ENCODE measurements at regions not wholly inside any gene's neighbourhood (a gene's known extent, or its start where the extent isn't known, plus 50 kb on each side); places are given as distances from the start of the nearest gene placed in this dataset.
A peak's percentile ranks its signal among the peaks of the same experiment; 100 is the strongest.

DNA sequence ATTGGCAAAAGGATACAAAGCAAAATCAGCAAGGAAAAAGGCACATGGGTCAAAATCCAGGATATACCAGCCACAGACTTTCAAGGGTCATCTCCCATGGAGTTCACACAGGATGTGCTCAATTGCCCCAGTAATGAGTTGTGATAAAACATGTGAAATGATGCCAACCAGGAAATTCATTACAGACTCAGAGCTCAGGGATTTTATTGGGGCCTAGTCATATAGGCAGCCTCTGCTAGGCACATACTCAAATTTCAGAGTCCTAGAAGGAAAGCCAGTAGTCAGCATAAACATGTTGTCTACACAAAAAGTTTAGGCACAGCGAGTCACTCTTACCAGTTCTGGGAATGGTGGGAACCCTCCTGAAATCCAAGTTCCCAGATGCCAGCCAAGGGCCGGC is 64.4 kb upstream of the OSBPL8 start:
- peak; percentile 50; the same call in 2 of the 3 replicates for ATAC-seq
- TF ChIP-seq TOX (CRISPR knock-in tag; IDR thresholded peaks at IDR 0.05; ENCODE audit: borderline replicate concordance) (no peak), TCF4 (CRISPR knock-in tag; IDR thresholded peaks at IDR 0.05; ENCODE audit: borderline replicate concordance) (no peak), CSRNP3 (CRISPR knock-in tag; IDR thresholded peaks at IDR 0.05) (no peak), POU6F1 (CRISPR knock-in tag; IDR thresholded peaks at IDR 0.05; ENCODE audit: borderline replicate concordance, low read depth) (no peak), ZFP3 (CRISPR knock-in tag; IDR thresholded peaks at IDR 0.05) (no peak), ARNTL (CRISPR knock-in tag; IDR thresholded peaks at IDR 0.05; ENCODE audit: borderline replicate concordance, low read depth) (no peak), ZNF8 (CRISPR knock-in tag; IDR thresholded peaks at IDR 0.05) (no peak), CSDC2 (CRISPR knock-in tag; IDR thresholded peaks at IDR 0.05) (no peak), SNAI2 (CRISPR knock-in tag; IDR thresholded peaks at IDR 0.05) (no peak), RARB (CRISPR knock-in tag; IDR thresholded peaks at IDR 0.05) (no peak), ZNF70 (CRISPR knock-in tag; IDR thresholded peaks at IDR 0.05) (no peak), GLIS3 (CRISPR knock-in tag; IDR thresholded peaks at IDR 0.05) (no peak), BACH2 (CRISPR knock-in tag; IDR thresholded peaks at IDR 0.05; ENCODE audit: borderline replicate concordance) (no peak)
- TF ChIP-seq, protein P1, sequence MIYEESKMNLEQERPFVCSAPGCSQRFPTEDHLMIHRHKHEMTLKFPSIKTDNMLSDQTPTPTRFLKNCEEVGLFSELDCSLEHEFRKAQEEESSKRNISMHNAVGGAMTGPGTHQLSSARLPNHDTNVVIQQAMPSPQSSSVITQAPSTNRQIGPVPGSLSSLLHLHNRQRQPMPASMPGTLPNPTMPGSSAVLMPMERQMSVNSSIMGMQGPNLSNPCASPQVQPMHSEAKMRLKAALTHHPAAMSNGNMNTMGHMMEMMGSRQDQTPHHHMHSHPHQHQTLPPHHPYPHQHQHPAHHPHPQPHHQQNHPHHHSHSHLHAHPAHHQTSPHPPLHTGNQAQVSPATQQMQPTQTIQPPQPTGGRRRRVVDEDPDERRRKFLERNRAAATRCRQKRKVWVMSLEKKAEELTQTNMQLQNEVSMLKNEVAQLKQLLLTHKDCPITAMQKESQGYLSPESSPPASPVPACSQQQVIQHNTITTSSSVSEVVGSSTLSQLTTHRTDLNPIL (CRISPR knock-in tag; IDR thresholded peaks at IDR 0.05; ENCODE audit: low read depth) = no peak
- TF ChIP-seq, protein P2, sequence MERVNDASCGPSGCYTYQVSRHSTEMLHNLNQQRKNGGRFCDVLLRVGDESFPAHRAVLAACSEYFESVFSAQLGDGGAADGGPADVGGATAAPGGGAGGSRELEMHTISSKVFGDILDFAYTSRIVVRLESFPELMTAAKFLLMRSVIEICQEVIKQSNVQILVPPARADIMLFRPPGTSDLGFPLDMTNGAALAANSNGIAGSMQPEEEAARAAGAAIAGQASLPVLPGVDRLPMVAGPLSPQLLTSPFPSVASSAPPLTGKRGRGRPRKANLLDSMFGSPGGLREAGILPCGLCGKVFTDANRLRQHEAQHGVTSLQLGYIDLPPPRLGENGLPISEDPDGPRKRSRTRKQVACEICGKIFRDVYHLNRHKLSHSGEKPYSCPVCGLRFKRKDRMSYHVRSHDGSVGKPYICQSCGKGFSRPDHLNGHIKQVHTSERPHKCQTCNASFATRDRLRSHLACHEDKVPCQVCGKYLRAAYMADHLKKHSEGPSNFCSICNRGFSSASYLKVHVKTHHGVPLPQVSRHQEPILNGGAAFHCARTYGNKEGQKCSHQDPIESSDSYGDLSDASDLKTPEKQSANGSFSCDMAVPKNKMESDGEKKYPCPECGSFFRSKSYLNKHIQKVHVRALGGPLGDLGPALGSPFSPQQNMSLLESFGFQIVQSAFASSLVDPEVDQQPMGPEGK (CRISPR knock-in tag; IDR thresholded peaks at IDR 0.05; ENCODE audit: borderline replicate concordance) = no peak

- no peak for TF ChIP-seq OSR1 (CRISPR knock-in tag; IDR thresholded peaks at IDR 0.05)
- no peak for TF ChIP-seq ESRRG (CRISPR knock-in tag; IDR thresholded peaks at IDR 0.05)
- TF ChIP-seq ARNTL (CRISPR knock-in tag; IDR thresholded peaks at IDR 0.05; ENCODE audit: borderline replicate concordance, low read depth) = no peak
- no peak for TF ChIP-seq RARB (CRISPR knock-in tag; IDR thresholded peaks at IDR 0.05)
- no peak for TF ChIP-seq CSDC2 (CRISPR knock-in tag; IDR thresholded peaks at IDR 0.05)
- TF ChIP-seq POU6F1 (CRISPR knock-in tag; IDR thresholded peaks at IDR 0.05; ENCODE audit: borderline replicate concordance, low read depth) = no peak
- TF ChIP-seq GLIS3 (CRISPR knock-in tag; IDR thresholded peaks at IDR 0.05) = no peak
- TF ChIP-seq ZFP30 (CRISPR knock-in tag; IDR thresholded peaks at IDR 0.05) = no peak
- TF ChIP-seq ZFP3 (CRISPR knock-in tag; IDR thresholded peaks at IDR 0.05) = no peak
- TF ChIP-seq, protein P2 (CRISPR knock-in tag; IDR thresholded peaks at IDR 0.05; ENCODE audit: borderline replicate concordance) = no peak
- TF ChIP-seq PPARA (CRISPR knock-in tag; IDR thresholded peaks at IDR 0.05; ENCODE audit: borderline replicate concordance) = no peak
- no peak for TF ChIP-seq BACH2 (CRISPR knock-in tag; IDR thresholded peaks at IDR 0.05; ENCODE audit: borderline replicate concordance)
- no peak for TF ChIP-seq ZNF70 (CRISPR knock-in tag; IDR thresholded peaks at IDR 0.05)
- no peak for TF ChIP-seq TOX (CRISPR knock-in tag; IDR thresholded peaks at IDR 0.05; ENCODE audit: borderline replicate concordance)
- TF ChIP-seq SNAI2 (CRISPR knock-in tag; IDR thresholded peaks at IDR 0.05) = no peak
- TF ChIP-seq ZC3H10 (CRISPR knock-in tag; IDR thresholded peaks at IDR 0.05) = no peak
- TF ChIP-seq CSRNP3 (CRISPR knock-in tag; IDR thresholded peaks at IDR 0.05) = no peak
- no peak for TF ChIP-seq TSHZ2 (CRISPR knock-in tag; IDR thresholded peaks at IDR 0.05)
- TF ChIP-seq ISL1 (CRISPR knock-in tag; IDR thresholded peaks at IDR 0.05) = no peak
- no peak for TF ChIP-seq ZNF565 (CRISPR knock-in tag; conservative IDR thresholded peaks at IDR 0.05; ENCODE audit: low read depth)
- no peak for ATAC-seq
Observed at GRCh38 chr12:76627346-76628135, 68.0 kb upstream of the OSBPL8 start.
